ENCODE measurements at regions not wholly inside any gene's neighbourhood (a gene's known extent, or its start where the extent isn't known, plus 50 kb on each side); places are given as distances from the start of the nearest gene placed in this dataset.

DNA sequence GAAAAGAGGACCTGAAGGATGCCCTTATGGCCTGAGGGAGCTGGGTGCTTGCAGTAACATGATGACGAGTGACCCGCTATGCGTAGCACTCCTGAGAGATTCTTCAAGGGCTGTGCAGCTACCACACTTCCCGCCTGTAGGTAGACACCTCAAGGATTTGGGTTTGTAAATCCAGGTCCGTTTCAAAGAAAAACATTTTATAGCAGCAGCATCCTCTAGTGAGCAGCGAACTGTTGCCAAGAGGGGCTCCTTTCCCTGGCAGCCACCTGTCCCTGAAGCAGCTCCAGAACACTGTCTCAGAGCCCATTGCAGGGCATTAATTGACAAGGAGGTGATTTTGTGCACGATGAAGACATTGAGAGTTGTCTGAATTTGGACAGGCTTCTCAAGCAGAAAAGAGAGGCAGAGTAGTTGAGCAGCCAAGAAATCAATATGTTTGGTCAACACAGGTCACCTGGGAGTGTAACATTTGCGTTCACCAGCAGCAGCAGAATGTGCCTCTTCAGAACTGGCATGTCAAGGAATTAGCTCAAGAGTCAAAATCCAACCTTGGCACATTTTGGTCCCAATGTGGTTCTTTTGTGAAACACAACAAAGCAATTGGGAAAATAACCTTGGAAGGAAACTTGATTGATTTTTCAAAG is 209.8 kb upstream of the MTNR1B start:
- H3K27ac ChIP-seq: no peak overlapping the region
- no peak for TF ChIP-seq ZFX (IDR thresholded peaks at IDR 0.05; ENCODE audit: borderline replicate concordance)
- TF ChIP-seq CTCF (IDR thresholded peaks at IDR 0.05): no peak

- no peak overlapping the region for H3K27ac ChIP-seq
- no peak for TF ChIP-seq CTCF (IDR thresholded peaks at IDR 0.05)
- TF ChIP-seq ZFX (IDR thresholded peaks at IDR 0.05; ENCODE audit: borderline replicate concordance): no peak
These were observed 207.3 kb upstream of the MTNR1B start for GRCh38 chr11:92762121-92762540.

DNA sequence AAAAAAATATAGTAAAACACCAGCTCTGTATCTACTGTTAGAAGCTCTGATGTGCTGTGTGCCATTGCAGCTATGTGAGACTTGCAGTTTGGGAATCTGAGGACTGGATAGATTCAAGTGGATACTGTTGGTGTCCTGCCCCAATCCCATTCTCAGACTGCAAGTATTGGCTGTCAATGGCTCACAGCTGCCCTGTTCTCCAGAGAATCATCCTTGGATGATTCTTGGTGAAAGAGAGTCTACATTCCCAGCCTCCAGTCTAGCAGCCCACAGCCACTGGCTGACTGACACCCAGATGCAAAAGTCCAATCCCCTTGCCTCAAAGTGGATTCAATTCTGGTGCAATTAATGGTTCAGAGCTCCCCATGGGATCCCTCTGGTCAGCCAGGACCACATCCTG is 206.1 kb upstream of the MTNR1B start:
- no peak overlapping the region for H3K27ac ChIP-seq
- TF ChIP-seq CTCF (IDR thresholded peaks at IDR 0.05) (no peak), ZFX (IDR thresholded peaks at IDR 0.05; ENCODE audit: borderline replicate concordance) (no peak)

DNA sequence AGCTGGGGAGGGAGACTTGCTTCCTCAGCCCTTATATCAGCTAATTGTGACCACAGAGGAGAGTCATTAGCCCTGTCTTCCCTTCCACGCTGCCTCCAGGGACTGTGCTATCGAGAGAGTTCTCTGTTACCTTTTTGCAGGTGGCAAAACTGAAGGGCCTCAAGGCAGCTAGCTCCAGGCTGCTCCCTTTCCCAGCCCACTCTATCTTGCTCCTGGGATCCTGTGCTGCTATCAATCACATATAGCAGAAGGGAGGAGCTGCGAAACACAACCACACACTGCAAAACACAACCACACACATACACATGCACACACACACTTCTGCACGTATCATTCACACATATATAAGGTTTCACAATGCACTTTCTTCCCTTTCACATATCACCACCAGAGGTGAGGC is 205.3 kb upstream of the MTNR1B start:
- no peak for TF ChIP-seq CTCF (IDR thresholded peaks at IDR 0.05)
- H3K27ac ChIP-seq: no peak overlapping the region

- no peak overlapping the region for H3K27ac ChIP-seq
- no peak for TF ChIP-seq CTCF (IDR thresholded peaks at IDR 0.05)
These were observed 204.2 kb upstream of the MTNR1B start for GRCh38 chr11:92765082-92765840.

DNA sequence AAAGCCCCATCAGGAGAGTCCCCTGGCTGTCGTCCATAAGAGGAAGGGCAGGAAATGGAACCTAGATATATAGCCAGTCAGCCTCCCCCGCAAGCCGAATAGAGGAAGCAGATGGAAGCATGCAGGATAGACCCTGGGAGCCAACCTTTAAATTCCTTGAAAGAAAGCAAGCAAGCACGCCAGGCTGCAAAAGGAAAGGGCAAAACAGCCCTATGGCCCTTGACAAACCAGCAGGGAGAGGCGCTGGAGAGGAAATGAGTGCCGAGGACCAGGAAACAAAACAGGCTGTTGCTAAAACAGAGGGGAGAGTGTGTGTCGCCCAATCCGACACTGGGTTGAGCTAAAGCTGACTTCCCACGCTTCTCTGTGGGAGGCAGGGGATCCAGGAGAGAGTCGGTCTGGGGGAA is 203.5 kb upstream of the MTNR1B start:
- TF ChIP-seq CTCF (IDR thresholded peaks at IDR 0.05) (no peak), ZFX (IDR thresholded peaks at IDR 0.05; ENCODE audit: borderline replicate concordance) (no peak)
- H3K27ac ChIP-seq: no peak overlapping the region

DNA sequence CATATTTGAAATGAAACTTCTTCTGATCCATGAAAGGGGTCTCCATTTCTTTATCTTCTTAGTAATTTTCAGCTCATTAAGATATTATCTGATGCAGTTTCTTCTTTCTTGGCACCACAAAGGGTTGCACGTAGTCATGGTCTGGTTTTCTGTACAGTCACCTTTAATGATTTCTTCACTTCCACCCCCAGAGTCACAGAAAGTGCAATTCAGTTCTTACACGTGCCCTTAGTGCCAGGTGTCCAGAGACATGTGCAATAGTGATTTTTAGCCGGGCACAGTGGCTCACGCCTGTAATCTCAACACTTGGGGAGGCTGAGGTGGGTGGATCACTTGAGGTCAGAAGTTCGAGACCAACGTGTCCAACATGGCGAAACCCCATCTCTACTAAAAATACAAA is 202.8 kb upstream of the MTNR1B start:
- no peak overlapping the region for H3K27ac ChIP-seq
- no peak for TF ChIP-seq ZFX (IDR thresholded peaks at IDR 0.05; ENCODE audit: borderline replicate concordance)
- no peak for TF ChIP-seq CTCF (IDR thresholded peaks at IDR 0.05)
